ENCODE measurements at regions not wholly inside any gene's neighbourhood (a gene's known extent, or its start where the extent isn't known, plus 50 kb on each side); places are given as distances from the start of the nearest gene placed in this dataset.

- 89% methylated on average over 3 of the region's 5 CpGs for WGBS (ENCODE audit: insufficient coverage)
These were observed 212.6 kb upstream of the ACTBL2 start for GRCh38 chr5:57695179-57695578.

More at GRCh38 chr5:57695179-57695578, 212.6 kb upstream of the ACTBL2 start:
- H3K79me2 ChIP-seq (ENCODE audit: control insufficient read depth, insufficient read depth, low read length) = no peaks in the 10 kb centered on the region
- no peak for TF ChIP-seq EZH2 (IDR thresholded peaks at IDR 0.05; ENCODE audit: borderline replicate concordance, insufficient read depth, low read depth, low read length, poor library complexity, severe bottlenecking)
- TF ChIP-seq CTCF (IDR thresholded peaks at IDR 0.05) = no peak
- no peaks in the 10 kb centered on the region for H3K9me3 Mint-ChIP-seq (ENCODE audit: insufficient read depth)
- no peak overlapping the region for H3K4me3 Mint-ChIP-seq
- H3K27me3 ChIP-seq (replicated peaks in 1 of 4; ENCODE audit: control extremely low read depth in 1 of 4, control insufficient read depth in 3 of 4, insufficient read depth in 4 of 4, low read length in 3 of 4) = no peaks in the 10 kb centered on the region
- POLR2A ChIA-PET = no interaction called here
- H3K9me3 ChIP-seq (ENCODE audit: control extremely low read depth in 1 of 3, control insufficient read depth in 2 of 3, insufficient read depth in 1 of 3, low read length in 2 of 3) = no peaks in the 10 kb centered on the region
- DNase-seq = no peak
- H3K27ac ChIP-seq (ENCODE audit: low read length in 2 of 2) = no peak overlapping the region
- no peak overlapping the region for H3K9ac ChIP-seq (ENCODE audit: low read length)
- no peak overlapping the region for H3K27ac Mint-ChIP-seq
- H2AFZ ChIP-seq (ENCODE audit: insufficient read depth, low read depth, low read length, poor library complexity, severe bottlenecking) = no peak overlapping the region
- H3K4me1 ChIP-seq (ENCODE audit: control insufficient read depth in 2 of 2, insufficient read depth in 2 of 2, low read length in 2 of 2) = no peaks in the 10 kb centered on the region
- no peak overlapping the region for H3K4me3 ChIP-seq (ENCODE audit: control extremely low read depth in 1 of 5, extremely low read depth in 1 of 5, insufficient read depth in 1 of 5, low read depth in 2 of 5, low read length in 4 of 5)
- intact Hi-C loops (cut with micrococcal nuclease) = no loop called here
- ATAC-seq (ENCODE audit: low read depth) = no peak
- no peaks in the 10 kb centered on the region for H3K4me1 Mint-ChIP-seq
- no peaks in the 10 kb centered on the region for H3K36me3 ChIP-seq (replicated peaks in 1 of 2; ENCODE audit: control extremely low read depth in 1 of 2, control insufficient read depth in 1 of 2, extremely low read depth in 1 of 2, insufficient read depth in 2 of 2, low read length in 1 of 2)
- CTCF ChIA-PET = no interaction called here
- H4K20me1 ChIP-seq (ENCODE audit: control insufficient read depth, insufficient read depth, low read length, poor library complexity, severe bottlenecking) = no peaks in the 10 kb centered on the region
- no peaks in the 10 kb centered on the region for H3K27me3 Mint-ChIP-seq
- no peak overlapping the region for H3K4me2 ChIP-seq (replicated peaks; ENCODE audit: low read depth, low read length, poor library complexity, severe bottlenecking)
